ENCODE measurements at regions not wholly inside any gene's neighbourhood (a gene's known extent, or its start where the extent isn't known, plus 50 kb on each side); places are given as distances from the start of the nearest gene placed in this dataset.

- in situ Hi-C loops (cut with HindIII; ENCODE audit: low sequenced_read_pairs), result no loop called here
- no peak for TF ChIP-seq CTCF (IDR thresholded peaks at IDR 0.05; ENCODE audit: low read depth, low read length)
- no peak for DNase-seq (ENCODE audit: low read depth, low spot score)
Measured at GRCh38 chr12:115228434-115228833, 544.5 kb upstream of the TBX3 start.

GRCh38 chr12:115227137-115227615 lies 543.2 kb upstream of the TBX3 start:
- peak; percentile 73 for DNase-seq (ENCODE audit: low read depth, low spot score)
- TF ChIP-seq CTCF (IDR thresholded peaks at IDR 0.05; ENCODE audit: low read depth, low read length), result no peak
- H3K4me3 ChIP-seq (ENCODE audit: low read depth, low read length), result no peak overlapping the region
- in situ Hi-C loops (cut with HindIII; ENCODE audit: low sequenced_read_pairs), result no loop called here

More at GRCh38 chr12:115228434-115228833, 544.5 kb upstream of the TBX3 start:
- H3K4me3 ChIP-seq (ENCODE audit: low read depth, low read length), result no peak overlapping the region

- in situ Hi-C loops (cut with HindIII; ENCODE audit: low sequenced_read_pairs), result no loop called here
- no peak for DNase-seq (ENCODE audit: low read depth, low spot score)
- no peak overlapping the region for H3K4me3 ChIP-seq (ENCODE audit: low read depth, low read length)
- no peak for TF ChIP-seq CTCF (IDR thresholded peaks at IDR 0.05; ENCODE audit: low read depth, low read length)
Measured at GRCh38 chr12:115225845-115226244, 541.9 kb upstream of the TBX3 start.

- TF ChIP-seq CTCF (IDR thresholded peaks at IDR 0.05; ENCODE audit: low read depth, low read length), result no peak
- no peak overlapping the region for H3K4me3 ChIP-seq (ENCODE audit: low read depth, low read length)
- no peak for DNase-seq (ENCODE audit: low read depth, low spot score)
- in situ Hi-C loops (cut with HindIII; ENCODE audit: low sequenced_read_pairs), result no loop called here
Measured at GRCh38 chr12:115223991-115224390, 540.0 kb upstream of the TBX3 start.

- in situ Hi-C loops (cut with HindIII; ENCODE audit: low sequenced_read_pairs), result no loop called here
- no peak overlapping the region for H3K4me3 ChIP-seq (ENCODE audit: low read depth, low read length)
- no peak for TF ChIP-seq CTCF (IDR thresholded peaks at IDR 0.05; ENCODE audit: low read depth, low read length)
- peak; percentile 79 for DNase-seq (ENCODE audit: low read depth, low spot score)
Measured at GRCh38 chr12:115223322-115223721, 539.3 kb upstream of the TBX3 start.

- in situ Hi-C loops (cut with HindIII; ENCODE audit: low sequenced_read_pairs), result no loop called here
- DNase-seq (ENCODE audit: low read depth, low spot score), result no peak
- no peak for TF ChIP-seq CTCF (IDR thresholded peaks at IDR 0.05; ENCODE audit: low read depth, low read length)
- H3K4me3 ChIP-seq (ENCODE audit: low read depth, low read length), result no peak overlapping the region
Measured at GRCh38 chr12:115222220-115222619, 538.2 kb upstream of the TBX3 start.

- no peak for TF ChIP-seq CTCF (IDR thresholded peaks at IDR 0.05; ENCODE audit: low read depth, low read length)
- H3K4me3 ChIP-seq (ENCODE audit: low read depth, low read length), result no peak overlapping the region
- no peak for DNase-seq (ENCODE audit: low read depth, low spot score)
- in situ Hi-C loops (cut with HindIII; ENCODE audit: low sequenced_read_pairs), result no loop called here
Measured at GRCh38 chr12:115216301-115216700, 532.3 kb upstream of the TBX3 start.

All from astrocyte of the spinal cord (primary cell).